Keratinocyte (primary cell): ENCODE measurements at regions not wholly inside any gene's neighbourhood (a gene's known extent, or its start where the extent isn't known, plus 50 kb on each side); places are given as distances from the start of the nearest gene placed in this dataset.

Experiments
- DNase-seq: peaks from one replicate; pipeline ENCODE4 v3.0.0-alpha.2; 2011; ENCODE audit warnings: low read depth, missing footprints, low spot score
- FAIRE-seq: peaks from 2 replicates; lab custom pipeline; 2011; peaks lifted over from hg19 to GRCh38; lab: Jason Lieb, UNC
- H2AFZ ChIP-seq: 2 replicates; pipeline ENCODE4 v1.6.0; 2012; ENCODE audit warnings: low read length, control low read depth, inconsistent platforms; ENCODE audit not compliant: control insufficient read depth
- H3K27ac ChIP-seq: 2 replicates; pipeline ENCODE4 v1.5.1; 2011; ENCODE audit warnings: low read length; ENCODE audit not compliant: control insufficient read depth, insufficient read depth
- H3K27me3 ChIP-seq: 3 replicates; pipeline ENCODE4 v1.6.0; 2011; ENCODE audit warnings: low read length; ENCODE audit not compliant: control insufficient read depth, insufficient read depth; ENCODE audit errors: extremely low read depth
- H3K36me3 ChIP-seq, 2 experiments: 2 replicates in 1 of 2; 3 replicates in 1 of 2; pipeline ENCODE4 v1.5.1; 2011; ENCODE audit warnings: low read length in 2 of 2, mild to moderate bottlenecking in 1 of 2; ENCODE audit not compliant: control insufficient read depth in 2 of 2, insufficient read depth in 2 of 2; ENCODE audit errors: extremely low read depth in 1 of 2
- H3K4me1 ChIP-seq: 3 replicates; pipeline ENCODE4 v1.5.1; 2011; ENCODE audit warnings: low read length; ENCODE audit not compliant: control insufficient read depth, insufficient read depth; ENCODE audit errors: extremely low read depth
- H3K4me2 ChIP-seq: 3 replicates; pipeline ENCODE4 v1.6.0; 2011; ENCODE audit warnings: low read depth, low read length; ENCODE audit not compliant: control insufficient read depth, insufficient read depth; ENCODE audit errors: extremely low read depth
- H3K4me3 ChIP-seq, 3 experiments: fragments of 200-600 bp in 1 of 3; sonication (generic) in 1 of 3; 2 replicates in 2 of 3; 3 replicates in 1 of 3; pipeline ENCODE4 v1.5.1; 2011 to 2016; ENCODE audit warnings: low read length in 3 of 3, mild to moderate bottlenecking in 3 of 3, control low read depth in 2 of 3, inconsistent platforms in 1 of 3, low read depth in 1 of 3, mixed read lengths in 1 of 3, mixed run types in 1 of 3, moderate library complexity in 1 of 3; ENCODE audit not compliant: control insufficient read depth in 2 of 3, insufficient read depth in 2 of 3; ENCODE audit errors: extremely low read depth in 1 of 3
- H3K79me2 ChIP-seq: 2 replicates; pipeline ENCODE4 v1.6.0; 2012; ENCODE audit warnings: low read length; ENCODE audit not compliant: control insufficient read depth, insufficient read depth
- H3K9ac ChIP-seq: 3 replicates; pipeline ENCODE4 v1.6.0; 2011; ENCODE audit warnings: low read length; ENCODE audit not compliant: control insufficient read depth, insufficient read depth; ENCODE audit errors: extremely low read depth
- H3K9me1 ChIP-seq: 3 replicates; pipeline ENCODE4 v1.6.0; 2011; ENCODE audit warnings: low read length; ENCODE audit not compliant: control insufficient read depth, insufficient read depth; ENCODE audit errors: extremely low read depth
- H3K9me3 ChIP-seq: 2 replicates; pipeline ENCODE4 v1.5.1; 2012; ENCODE audit warnings: low read depth, low read length; ENCODE audit not compliant: control insufficient read depth
- H4K20me1 ChIP-seq: 3 replicates; pipeline ENCODE4 v1.6.0; 2011; ENCODE audit warnings: low read length; ENCODE audit not compliant: control insufficient read depth, insufficient read depth; ENCODE audit errors: extremely low read depth
- CTCF ChIP-seq, 3 experiments: IDR thresholded peaks in 1 of 3; conservative IDR thresholded peaks in 1 of 3; optimal IDR thresholded peaks in 1 of 3; 2 replicates in 2 of 3; 3 replicates in 1 of 3; pipeline versions ENCODE3 to v1.5.1; 2011; ENCODE audit warnings: low read length in 3 of 3, mild to moderate bottlenecking in 3 of 3, moderate library complexity in 2 of 3, control low read depth in 1 of 3, inconsistent platforms in 1 of 3; ENCODE audit not compliant: insufficient read depth in 2 of 3; ENCODE audit errors: extremely low read depth in 1 of 3
- EZH2 ChIP-seq: IDR thresholded peaks from one replicate; pipeline ENCODE4 v1.6.1; 2012; ENCODE audit warnings: inconsistent platforms, mild to moderate bottlenecking, low read length, moderate library complexity
- dilution Hi-C: fragments of 300-500 bp; cut with MboI; formaldehyde crosslinking; loops from one replicate; pipeline ENCODE4 v1.7.0; 2020; ENCODE audit warnings: low sequenced_read_pairs; ENCODE audit not compliant: extremely low pct_ligation_motif_present

GRCh38 chr6:900716-901605 is 208.0 kb upstream of the EXOC2 start:
- Histone ChIP-seq H3K9ac (no peak overlapping the region), H3K27ac (no peak overlapping the region), H3K4me2 (no peak overlapping the region), H2AFZ (no peak overlapping the region), H3K9me1 (no peaks in the 10 kb centered on the region), H3K27me3 (peaks cover 6% of the 10 kb centered on the region), H3K9me3 (no peaks in the 10 kb centered on the region), H4K20me1 (no peaks in the 10 kb centered on the region), H3K79me2 (no peaks in the 10 kb centered on the region), H3K36me3 (no peaks in the 10 kb centered on the region), H3K4me3 (no peak overlapping the region), H3K4me1 (no peaks in the 10 kb centered on the region)
- dilution Hi-C loops, result no loop called here
- no peak for DNase-seq
- TF ChIP-seq EZH2 (no peak), CTCF (optimal IDR thresholded peaks at IDR 0.05 in 1 of 3, IDR thresholded peaks at IDR 0.05 in 1 of 3, conservative IDR thresholded peaks at IDR 0.05 in 1 of 3; ENCODE audit: extremely low read depth in 1 of 3, insufficient read depth in 2 of 3, low read length in 3 of 3) (no peak)
- FAIRE-seq, result no peak

- DNase-seq, result no peak
- no peaks in the 10 kb centered on the region for H3K79me2 ChIP-seq
- H3K4me2 ChIP-seq, result no peak overlapping the region
- no peaks in the 10 kb centered on the region for H3K36me3 ChIP-seq
- no peaks in the 10 kb centered on the region for H3K9me3 ChIP-seq
- peaks cover 6% of the 10 kb centered on the region for H3K27me3 ChIP-seq
- no peak overlapping the region for H3K4me3 ChIP-seq
- no peaks in the 10 kb centered on the region for H4K20me1 ChIP-seq
- H3K9ac ChIP-seq, result no peak overlapping the region
- H3K27ac ChIP-seq, result no peak overlapping the region
- TF ChIP-seq EZH2 (no peak), CTCF (optimal IDR thresholded peaks at IDR 0.05 in 1 of 3, IDR thresholded peaks at IDR 0.05 in 1 of 3, conservative IDR thresholded peaks at IDR 0.05 in 1 of 3; ENCODE audit: extremely low read depth in 1 of 3, insufficient read depth in 2 of 3, low read length in 3 of 3) (no peak)
- H3K4me1 ChIP-seq, result no peaks in the 10 kb centered on the region
- FAIRE-seq, result no peak
- H3K9me1 ChIP-seq, result no peaks in the 10 kb centered on the region
- H2AFZ ChIP-seq, result no peak overlapping the region
- dilution Hi-C loops, result loop anchor here (5.0 kb wide), 1 partner anchor 100 kb away; no protein-coding TSS in a partner anchor
Measured at GRCh38 chr6:897528-898207, 204.7 kb upstream of the EXOC2 start.
